ENCODE measurements at regions not wholly inside any gene's neighbourhood (a gene's known extent, or its start where the extent isn't known, plus 50 kb on each side); places are given as distances from the start of the nearest gene placed in this dataset.

DNA sequence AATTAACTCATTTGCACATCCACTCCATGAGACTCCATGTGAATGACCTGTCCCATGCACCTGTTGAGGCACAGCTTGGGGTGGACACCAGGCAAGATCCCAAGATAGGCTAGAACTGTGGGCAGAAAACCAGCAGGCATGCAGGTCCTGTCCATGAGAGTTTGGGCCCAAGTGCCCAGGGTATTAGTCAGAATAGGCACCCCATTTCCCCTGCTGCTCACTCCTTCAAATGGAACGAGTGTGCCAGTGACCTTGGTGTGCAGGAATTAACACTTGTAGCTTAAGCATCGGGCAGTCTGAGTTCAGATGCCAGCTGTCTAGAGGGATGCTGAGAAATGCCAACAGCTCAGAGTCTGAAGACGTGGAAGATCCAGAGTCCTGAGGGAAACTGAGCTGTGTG, 254.1 kb upstream of the GLI3 start:
- DNase-seq (no peak), ATAC-seq (ENCODE audit: low read depth in 2 of 2) (no peak)
- Histone ChIP-seq H3K4me3 (ENCODE audit: low read depth, low read length) (no peak overlapping the region), H3K36me3 (ENCODE audit: control insufficient read depth, insufficient read depth, low read length) (no peaks in the 10 kb centered on the region), H3K4me1 (ENCODE audit: control insufficient read depth, insufficient read depth, low read length, poor library complexity, severe bottlenecking) (no peaks in the 10 kb centered on the region), H3K9me3 (ENCODE audit: control insufficient read depth in 2 of 2, low read length in 2 of 2) (no peaks in the 10 kb centered on the region), H3K27me3 (ENCODE audit: control insufficient read depth, insufficient read depth, low read length) (no peaks in the 10 kb centered on the region), H3K27ac (ENCODE audit: insufficient read depth, low read length, poor library complexity, severe bottlenecking) (no peak overlapping the region)
- peaks cover 7% of the 10 kb centered on the region for H3K27me3 Mint-ChIP-seq
- no peak overlapping the region for H3K4me3 Mint-ChIP-seq
- H3K27ac Mint-ChIP-seq: no peak overlapping the region
- H3K9me3 Mint-ChIP-seq: peaks cover 0 to 5% (median 3%) of the 10 kb centered on the region in 7 donors
- no peaks in the 10 kb centered on the region for H3K36me3 Mint-ChIP-seq
- no peaks in the 10 kb centered on the region for H3K4me1 Mint-ChIP-seq

DNA sequence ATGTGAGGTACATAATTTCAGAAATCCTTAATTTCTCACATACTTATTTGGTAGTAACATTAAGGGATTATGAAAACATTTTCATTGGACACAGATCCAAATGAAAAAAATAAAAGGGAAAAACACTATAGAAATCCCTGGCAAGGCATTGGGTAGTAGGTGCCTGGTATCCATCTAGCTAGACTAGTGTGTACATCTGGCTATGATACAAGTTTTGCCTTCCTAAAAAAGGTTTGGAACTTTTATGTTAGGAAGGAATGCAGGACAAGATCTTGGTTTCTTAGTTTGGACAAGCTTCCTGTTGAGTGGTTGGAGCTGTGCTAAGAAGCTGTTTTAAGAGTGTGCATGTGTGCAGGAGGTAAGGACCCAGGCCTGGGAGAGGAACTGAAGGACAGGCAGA, 252.3 kb upstream of the GLI3 start:
- Mint-ChIP-seq H3K4me3 (no peak overlapping the region), H3K27me3 (peaks cover 7% of the 10 kb centered on the region), H3K9me3 (peaks cover 0 to 5% (median 2%) of the 10 kb centered on the region in 7 donors), H3K36me3 (no peaks in the 10 kb centered on the region), H3K27ac (no peak overlapping the region), H3K4me1 (no peaks in the 10 kb centered on the region)
- no peak overlapping the region for H3K4me3 ChIP-seq (ENCODE audit: low read depth, low read length)
- no peaks in the 10 kb centered on the region for H3K36me3 ChIP-seq (ENCODE audit: control insufficient read depth, insufficient read depth, low read length)
- no peaks in the 10 kb centered on the region for H3K9me3 ChIP-seq (ENCODE audit: control insufficient read depth in 2 of 2, low read length in 2 of 2)
- no peaks in the 10 kb centered on the region for H3K4me1 ChIP-seq (ENCODE audit: control insufficient read depth, insufficient read depth, low read length, poor library complexity, severe bottlenecking)
- ATAC-seq (ENCODE audit: low read depth in 2 of 2) (no peak), DNase-seq (no peak)
- no peak overlapping the region for H3K27ac ChIP-seq (ENCODE audit: insufficient read depth, low read length, poor library complexity, severe bottlenecking)
- no peaks in the 10 kb centered on the region for H3K27me3 ChIP-seq (ENCODE audit: control insufficient read depth, insufficient read depth, low read length)

GRCh38 chr7:42485301-42485766, 248.3 kb upstream of the GLI3 start:
- Histone ChIP-seq H3K27me3 (ENCODE audit: control insufficient read depth, insufficient read depth, low read length) (no peaks in the 10 kb centered on the region), H3K4me1 (ENCODE audit: control insufficient read depth, insufficient read depth, low read length, poor library complexity, severe bottlenecking) (no peaks in the 10 kb centered on the region), H3K9me3 (ENCODE audit: control insufficient read depth in 2 of 2, low read length in 2 of 2) (no peaks in the 10 kb centered on the region), H3K36me3 (ENCODE audit: control insufficient read depth, insufficient read depth, low read length) (no peaks in the 10 kb centered on the region), H3K4me3 (ENCODE audit: low read depth, low read length) (no peak overlapping the region), H3K27ac (ENCODE audit: insufficient read depth, low read length, poor library complexity, severe bottlenecking) (no peak overlapping the region)
- ATAC-seq (ENCODE audit: low read depth in 2 of 2) (no peak), DNase-seq (no peak)
- Mint-ChIP-seq H3K27ac (no peak overlapping the region), H3K36me3 (no peaks in the 10 kb centered on the region), H3K9me3 (peaks cover 0 to 5% (median 4%) of the 10 kb centered on the region in 7 donors), H3K4me1 (no peaks in the 10 kb centered on the region), H3K27me3 (peaks cover 5% of the 10 kb centered on the region), H3K4me3 (no peak overlapping the region)

GRCh38 chr7:42483886-42484285, 246.9 kb upstream of the GLI3 start:
- Mint-ChIP-seq H3K4me3 (no peak overlapping the region), H3K4me1 (no peaks in the 10 kb centered on the region), H3K27ac (no peak overlapping the region), H3K27me3 (peaks cover 5% of the 10 kb centered on the region), H3K36me3 (no peaks in the 10 kb centered on the region), H3K9me3 (peaks cover 0 to 5% (median 3%) of the 10 kb centered on the region in 7 donors)
- H3K27me3 ChIP-seq (ENCODE audit: control insufficient read depth, insufficient read depth, low read length): no peaks in the 10 kb centered on the region
- no peak overlapping the region for H3K4me3 ChIP-seq (ENCODE audit: low read depth, low read length)
- no peaks in the 10 kb centered on the region for H3K36me3 ChIP-seq (ENCODE audit: control insufficient read depth, insufficient read depth, low read length)
- H3K27ac ChIP-seq (ENCODE audit: insufficient read depth, low read length, poor library complexity, severe bottlenecking): no peak overlapping the region
- no peaks in the 10 kb centered on the region for H3K9me3 ChIP-seq (ENCODE audit: control insufficient read depth in 2 of 2, low read length in 2 of 2)
- DNase-seq (no peak), ATAC-seq (ENCODE audit: low read depth in 2 of 2) (no peak)
- no peaks in the 10 kb centered on the region for H3K4me1 ChIP-seq (ENCODE audit: control insufficient read depth, insufficient read depth, low read length, poor library complexity, severe bottlenecking)

- Histone ChIP-seq H3K4me1 (ENCODE audit: control insufficient read depth, insufficient read depth, low read length, poor library complexity, severe bottlenecking) (no peaks in the 10 kb centered on the region), H3K36me3 (ENCODE audit: control insufficient read depth, insufficient read depth, low read length) (no peaks in the 10 kb centered on the region), H3K27ac (ENCODE audit: insufficient read depth, low read length, poor library complexity, severe bottlenecking) (no peak overlapping the region), H3K9me3 (ENCODE audit: control insufficient read depth in 2 of 2, low read length in 2 of 2) (no peaks in the 10 kb centered on the region), H3K27me3 (ENCODE audit: control insufficient read depth, insufficient read depth, low read length) (no peaks in the 10 kb centered on the region), H3K4me3 (ENCODE audit: low read depth, low read length) (no peak overlapping the region)
- no peak for ATAC-seq (ENCODE audit: low read depth in 2 of 2)
- Mint-ChIP-seq H3K9me3 (peaks cover 0 to 5% (median 3%) of the 10 kb centered on the region in 7 donors), H3K36me3 (no peaks in the 10 kb centered on the region), H3K4me3 (no peak overlapping the region), H3K4me1 (no peaks in the 10 kb centered on the region), H3K27ac (no peak overlapping the region), H3K27me3 (peaks cover 5% of the 10 kb centered on the region)
- DNase-seq: no peak
These were observed 243.0 kb upstream of the GLI3 start for GRCh38 chr7:42479816-42480633.

GRCh38 chr7:42479452-42479815, 242.4 kb upstream of the GLI3 start:
- H3K9me3 ChIP-seq (ENCODE audit: control insufficient read depth in 2 of 2, low read length in 2 of 2): no peaks in the 10 kb centered on the region
- no peak overlapping the region for H3K4me3 ChIP-seq (ENCODE audit: low read depth, low read length)
- Mint-ChIP-seq H3K4me1 (no peaks in the 10 kb centered on the region), H3K36me3 (no peaks in the 10 kb centered on the region), H3K9me3 (peaks cover 0 to 6% (median 4%) of the 10 kb centered on the region in 7 donors), H3K4me3 (no peak overlapping the region), H3K27ac (no peak overlapping the region), H3K27me3 (peaks cover 5% of the 10 kb centered on the region)
- H3K27ac ChIP-seq (ENCODE audit: insufficient read depth, low read length, poor library complexity, severe bottlenecking): no peak overlapping the region
- no peaks in the 10 kb centered on the region for H3K27me3 ChIP-seq (ENCODE audit: control insufficient read depth, insufficient read depth, low read length)
- no peaks in the 10 kb centered on the region for H3K36me3 ChIP-seq (ENCODE audit: control insufficient read depth, insufficient read depth, low read length)
- ATAC-seq (ENCODE audit: low read depth in 2 of 2): no peak
- DNase-seq: no peak
- no peaks in the 10 kb centered on the region for H3K4me1 ChIP-seq (ENCODE audit: control insufficient read depth, insufficient read depth, low read length, poor library complexity, severe bottlenecking)

- peaks cover 5% of the 10 kb centered on the region for H3K27me3 Mint-ChIP-seq
- Histone ChIP-seq H3K4me3 (ENCODE audit: low read depth, low read length) (no peak overlapping the region), H3K27me3 (ENCODE audit: control insufficient read depth, insufficient read depth, low read length) (no peaks in the 10 kb centered on the region), H3K9me3 (ENCODE audit: control insufficient read depth in 2 of 2, low read length in 2 of 2) (no peaks in the 10 kb centered on the region), H3K36me3 (ENCODE audit: control insufficient read depth, insufficient read depth, low read length) (no peaks in the 10 kb centered on the region), H3K4me1 (ENCODE audit: control insufficient read depth, insufficient read depth, low read length, poor library complexity, severe bottlenecking) (no peaks in the 10 kb centered on the region), H3K27ac (ENCODE audit: insufficient read depth, low read length, poor library complexity, severe bottlenecking) (no peak overlapping the region)
- no peak overlapping the region for H3K27ac Mint-ChIP-seq
- H3K4me1 Mint-ChIP-seq: no peaks in the 10 kb centered on the region
- no peak for ATAC-seq (ENCODE audit: low read depth in 2 of 2)
- no peaks in the 10 kb centered on the region for H3K36me3 Mint-ChIP-seq
- no peak overlapping the region for H3K4me3 Mint-ChIP-seq
- peaks cover 0 to 8% (median 2%) of the 10 kb centered on the region in 7 donors for H3K9me3 Mint-ChIP-seq
- no peak for DNase-seq
These were observed 241.7 kb upstream of the GLI3 start for GRCh38 chr7:42478717-42479116.

DNA sequence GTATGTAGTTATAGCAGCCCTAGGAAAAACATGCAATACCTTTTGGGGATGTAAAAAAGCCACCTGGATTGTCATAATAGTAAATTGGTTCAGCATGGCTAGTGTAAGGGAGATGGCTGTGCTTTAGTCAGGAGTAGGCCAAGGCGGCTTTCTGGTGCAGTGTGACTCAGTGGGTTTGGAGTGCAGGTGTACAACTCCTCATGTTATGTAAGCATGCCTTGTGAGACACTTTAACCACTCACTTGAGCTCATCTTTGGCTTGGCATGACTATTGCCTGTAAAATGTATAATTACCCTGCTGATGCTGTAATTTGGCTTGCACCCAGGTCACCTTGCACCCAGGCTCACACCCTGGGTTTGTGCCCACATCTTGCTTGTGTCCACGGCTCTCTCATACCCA, 239.2 kb upstream of the GLI3 start:
- no peaks in the 10 kb centered on the region for H3K9me3 ChIP-seq (ENCODE audit: control insufficient read depth in 2 of 2, low read length in 2 of 2)
- H3K27ac Mint-ChIP-seq: no peak overlapping the region
- no peaks in the 10 kb centered on the region for H3K27me3 Mint-ChIP-seq
- H3K27me3 ChIP-seq (ENCODE audit: control insufficient read depth, insufficient read depth, low read length): no peaks in the 10 kb centered on the region
- H3K4me1 ChIP-seq (ENCODE audit: control insufficient read depth, insufficient read depth, low read length, poor library complexity, severe bottlenecking): no peaks in the 10 kb centered on the region
- H3K4me1 Mint-ChIP-seq: no peaks in the 10 kb centered on the region
- ATAC-seq (ENCODE audit: low read depth in 2 of 2) (no peak), DNase-seq (no peak)
- H3K27ac ChIP-seq (ENCODE audit: insufficient read depth, low read length, poor library complexity, severe bottlenecking): no peak overlapping the region
- H3K36me3 Mint-ChIP-seq: no peaks in the 10 kb centered on the region
- peaks cover 0 to 16% (median 2%) of the 10 kb centered on the region in 7 donors for H3K9me3 Mint-ChIP-seq
- H3K4me3 ChIP-seq (ENCODE audit: low read depth, low read length): no peak overlapping the region
- H3K4me3 Mint-ChIP-seq: no peak overlapping the region
- H3K36me3 ChIP-seq (ENCODE audit: control insufficient read depth, insufficient read depth, low read length): no peaks in the 10 kb centered on the region

Data from CD4-positive, CD25-positive, alpha-beta regulatory T cell (primary cell).